ENCODE measurements at regions not wholly inside any gene's neighbourhood (a gene's known extent, or its start where the extent isn't known, plus 50 kb on each side); places are given as distances from the start of the nearest gene placed in this dataset.

- no peak for TF ChIP-seq CTCF (conservative IDR thresholded peaks at IDR 0.05 in 1 of 2, IDR thresholded peaks at IDR 0.05 in 1 of 2; ENCODE audit: extremely low read depth in 1 of 2, insufficient read depth in 1 of 2, low read depth in 1 of 2, low read length in 2 of 2)
- no peak for TF ChIP-seq EZH2 (IDR thresholded peaks at IDR 0.05; ENCODE audit: borderline replicate concordance, low read length)
Measured at GRCh38 chr7:109094-109493, 83.3 kb upstream of the FAM20C start.

All from mammary epithelial cell (primary cell).